Fibroblast of lung (primary cell): ENCODE measurements at regions not wholly inside any gene's neighbourhood (a gene's known extent, or its start where the extent isn't known, plus 50 kb on each side); places are given as distances from the start of the nearest gene placed in this dataset.

Experiments used
- CTCF ChIP-seq, 2 donors: IDR thresholded peaks in 1 of 2; conservative IDR thresholded peaks in 1 of 2; 1 replicate in 1 of 2; 2 replicates in 1 of 2; pipeline ENCODE4 v1.5.1; 2011 to 2012; ENCODE audit warnings: low read length in 2 of 2, control low read depth in 1 of 2, inconsistent platforms in 1 of 2, low read depth in 1 of 2, mild to moderate bottlenecking in 1 of 2
- EZH2 ChIP-seq: IDR thresholded peaks from 2 replicates; pipeline ENCODE4 v1.5.1; 2012; ENCODE audit warnings: low read length, control low read depth, mild to moderate bottlenecking; ENCODE audit errors: missing control alignments

GRCh38 chr6:54002116-54002515 lies 109.1 kb upstream of the MLIP start:
- TF ChIP-seq CTCF (conservative IDR thresholded peaks at IDR 0.05 in 1 of 2, IDR thresholded peaks at IDR 0.05 in 1 of 2; ENCODE audit: low read depth in 1 of 2, low read length in 2 of 2): no peak
- TF ChIP-seq EZH2: no peak
